GM19193 (cell line): ENCODE measurements at regions not wholly inside any gene's neighbourhood (a gene's known extent, or its start where the extent isn't known, plus 50 kb on each side); places are given as distances from the start of the nearest gene placed in this dataset.

ENCODE experiments used
- POLR2A ChIP-seq: IDR thresholded peaks from 4 replicates; pipeline ENCODE4 v1.6.1; 2011; ENCODE audit not compliant: insufficient read depth, insufficient read length; ENCODE audit errors: extremely low read depth

- TF ChIP-seq POLR2A = no peak
Observed at GRCh38 chr11:116421529-116422185, 351.1 kb downstream of the BUD13 start.

- no peak for TF ChIP-seq POLR2A
Observed at GRCh38 chr11:116420770-116421528, 351.8 kb downstream of the BUD13 start.

DNA sequence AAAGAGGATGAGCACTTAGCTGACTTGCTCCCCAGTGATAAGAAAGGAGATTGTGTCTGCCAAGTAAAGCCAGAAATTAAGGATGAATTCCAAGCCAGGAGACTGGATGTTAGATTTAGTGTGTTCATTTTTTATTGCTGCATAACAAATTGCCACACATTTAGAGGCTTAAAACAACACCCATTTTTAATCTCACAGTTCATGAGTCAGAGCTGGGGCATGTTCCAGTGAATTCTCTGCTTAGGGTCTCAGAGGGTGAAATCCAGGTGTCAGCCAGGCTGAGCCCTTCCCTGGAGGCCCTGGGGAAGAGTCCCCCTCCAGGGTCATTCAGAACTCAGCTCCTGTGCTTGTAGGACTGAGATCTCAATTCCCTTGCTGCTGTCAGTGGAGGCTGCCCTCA lies 352.8 kb downstream of the BUD13 start:
- TF ChIP-seq POLR2A = no peak

GRCh38 chr11:116418388-116419041 lies 354.3 kb downstream of the BUD13 start:
- no peak for TF ChIP-seq POLR2A

GRCh38 chr11:116416852-116417251 lies 355.9 kb downstream of the BUD13 start:
- TF ChIP-seq POLR2A = no peak

DNA sequence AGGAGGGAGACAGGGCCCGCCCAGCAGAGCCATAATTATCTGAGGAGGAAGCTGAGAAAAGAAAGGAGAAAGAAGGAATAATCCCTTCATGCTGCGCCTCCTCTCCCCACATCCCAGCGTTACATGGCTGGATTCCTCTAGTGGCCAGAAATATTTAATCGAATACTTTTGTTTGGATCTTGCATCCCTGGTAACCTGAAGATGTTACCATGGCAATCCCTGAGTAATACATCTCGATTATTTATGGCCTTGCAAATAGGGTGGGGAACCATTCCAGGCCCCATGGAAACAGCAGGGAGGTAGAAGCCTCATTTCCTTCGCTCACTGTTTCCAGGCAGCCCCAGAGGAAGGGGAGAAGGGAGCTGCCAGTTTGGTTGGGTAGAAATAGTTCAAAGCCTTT lies 357.7 kb downstream of the BUD13 start:
- no peak for TF ChIP-seq POLR2A

DNA sequence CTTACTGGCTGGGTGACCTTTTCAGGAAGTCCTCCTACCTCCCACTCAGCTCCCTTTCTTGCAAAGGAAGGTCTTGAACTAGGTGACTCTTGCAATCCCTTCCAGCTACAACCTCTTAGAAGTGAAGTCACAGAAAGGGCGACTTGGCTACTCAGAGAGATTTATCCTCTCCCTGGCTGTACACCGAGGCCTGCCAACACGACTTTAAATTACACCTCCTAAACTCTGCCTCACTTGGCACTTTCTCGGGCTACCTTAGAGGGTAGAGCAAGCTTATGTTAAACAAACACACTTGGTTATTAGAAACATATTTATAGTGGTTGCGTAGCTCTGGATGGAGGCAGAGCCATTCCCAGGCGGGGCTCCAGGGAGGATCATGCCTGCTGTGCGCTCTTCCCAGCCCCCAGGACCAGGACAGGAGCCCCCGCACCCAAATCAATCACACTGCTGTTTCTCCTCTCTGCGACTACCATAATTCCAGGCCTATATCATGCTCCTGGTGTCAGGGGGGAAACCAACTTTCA lies 358.4 kb downstream of the BUD13 start:
- no peak for TF ChIP-seq POLR2A

- TF ChIP-seq POLR2A = no peak
Observed at GRCh38 chr11:116413301-116414242, 359.2 kb downstream of the BUD13 start.

DNA sequence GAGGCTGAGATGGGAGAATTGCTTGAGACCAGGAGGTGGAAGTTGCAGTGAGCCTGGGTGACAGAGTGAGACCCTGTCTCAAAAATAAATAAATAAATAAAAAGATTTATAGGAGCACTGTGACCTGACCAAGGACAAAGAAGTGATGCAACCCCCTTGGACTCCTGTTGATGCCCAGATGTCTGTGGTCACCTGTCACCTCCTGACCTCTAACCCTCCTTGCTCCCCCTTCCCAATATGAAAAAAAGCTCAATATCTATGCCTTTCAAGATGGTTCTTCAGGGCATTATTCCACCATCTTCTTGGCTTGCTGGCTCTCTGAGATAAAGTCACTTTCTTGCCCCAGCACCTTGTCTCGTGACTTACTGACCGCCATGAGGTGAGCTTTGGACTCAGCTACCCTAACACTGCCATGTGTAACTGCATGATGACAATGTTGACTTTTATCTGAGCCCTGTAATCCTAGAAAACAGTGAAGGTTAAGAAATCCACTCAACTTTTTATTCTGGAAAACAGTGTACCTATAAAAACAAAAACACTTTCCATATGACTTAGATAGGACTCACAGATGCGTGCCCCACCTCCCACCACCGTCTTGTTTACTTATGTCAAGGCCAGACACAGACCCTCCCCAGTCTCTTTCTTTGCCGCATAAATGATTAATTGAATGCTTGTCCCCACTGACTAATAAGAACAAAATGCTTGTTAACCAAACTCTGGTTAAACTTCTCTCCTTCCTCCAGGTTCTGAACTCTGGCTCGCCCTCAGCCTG lies 360.5 kb downstream of the BUD13 start:
- no peak for TF ChIP-seq POLR2A

DNA sequence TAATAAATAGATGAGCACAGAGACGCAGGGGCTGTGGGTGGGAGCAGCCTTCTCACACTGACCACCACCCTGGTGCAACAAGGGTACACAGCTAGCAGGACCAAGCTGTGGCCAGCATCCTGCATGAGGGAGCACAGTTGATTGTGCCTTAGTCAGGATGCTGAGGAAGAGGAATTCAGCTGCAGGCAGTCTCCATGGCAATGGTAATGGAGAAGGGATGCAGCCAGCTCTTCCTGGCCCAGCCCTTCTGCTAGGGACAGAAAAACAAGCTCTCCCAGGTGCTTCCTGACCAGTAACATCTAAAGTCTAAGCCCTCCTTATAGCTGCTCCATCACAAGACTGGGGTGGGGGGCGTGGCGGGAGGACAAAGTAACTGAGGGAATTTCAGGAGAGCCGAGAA lies 363.5 kb downstream of the BUD13 start:
- TF ChIP-seq POLR2A = no peak

- no peak for TF ChIP-seq POLR2A
Observed at GRCh38 chr11:116406042-116406441, 366.7 kb downstream of the BUD13 start.

- no peak for TF ChIP-seq POLR2A
Observed at GRCh38 chr11:116404462-116404798, 368.4 kb downstream of the BUD13 start.

DNA sequence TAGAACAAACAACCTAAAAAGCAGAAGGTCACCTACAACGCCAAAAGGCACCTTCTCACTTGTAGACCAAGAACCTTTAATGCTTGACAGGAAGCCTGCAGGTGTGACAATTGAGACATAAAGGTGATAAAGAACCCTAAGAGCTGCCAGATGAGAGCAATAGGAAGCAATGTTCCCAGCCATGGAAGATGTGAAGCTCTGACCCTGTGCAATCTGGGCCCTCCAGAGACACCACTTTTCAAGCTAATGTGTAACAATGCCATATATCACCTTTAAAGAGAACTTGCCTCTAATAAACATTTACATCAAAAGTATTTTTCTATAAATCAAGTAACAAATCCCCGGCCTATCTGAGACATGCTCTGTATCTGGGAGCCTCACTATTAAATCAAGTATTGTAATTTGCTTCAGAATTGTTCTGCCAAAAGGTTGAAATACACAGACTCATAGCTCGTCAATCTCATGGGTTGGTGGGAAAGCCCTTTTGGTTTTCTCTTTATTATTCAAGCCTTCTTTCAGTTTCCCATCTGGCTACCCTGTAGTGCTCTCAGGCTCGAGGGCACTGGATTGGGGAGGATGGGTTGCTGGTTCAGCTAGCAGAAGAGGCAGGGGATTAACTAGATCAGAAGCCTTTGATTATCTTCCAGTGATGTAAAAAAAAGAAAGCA lies 368.9 kb downstream of the BUD13 start:
- no peak for TF ChIP-seq POLR2A

DNA sequence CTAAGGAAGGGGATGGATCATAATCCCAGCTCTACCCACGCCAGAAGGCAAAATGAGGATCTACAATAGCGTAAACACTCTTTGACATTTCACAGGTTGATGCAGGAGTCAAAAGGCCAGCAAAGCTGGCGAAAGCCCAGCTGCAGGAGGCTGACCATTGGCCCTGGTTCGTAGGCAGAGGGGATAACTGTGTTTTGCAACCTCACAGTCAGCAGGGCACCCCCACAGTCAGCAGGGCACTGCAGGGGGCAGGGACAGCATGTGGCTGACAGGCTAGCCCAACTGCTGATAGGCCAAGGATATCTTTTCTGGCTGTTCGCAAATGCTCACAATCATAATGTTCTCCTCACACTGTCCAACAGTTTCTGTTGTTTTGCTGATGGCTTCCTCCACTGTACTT lies 372.7 kb downstream of the BUD13 start:
- no peak for TF ChIP-seq POLR2A

DNA sequence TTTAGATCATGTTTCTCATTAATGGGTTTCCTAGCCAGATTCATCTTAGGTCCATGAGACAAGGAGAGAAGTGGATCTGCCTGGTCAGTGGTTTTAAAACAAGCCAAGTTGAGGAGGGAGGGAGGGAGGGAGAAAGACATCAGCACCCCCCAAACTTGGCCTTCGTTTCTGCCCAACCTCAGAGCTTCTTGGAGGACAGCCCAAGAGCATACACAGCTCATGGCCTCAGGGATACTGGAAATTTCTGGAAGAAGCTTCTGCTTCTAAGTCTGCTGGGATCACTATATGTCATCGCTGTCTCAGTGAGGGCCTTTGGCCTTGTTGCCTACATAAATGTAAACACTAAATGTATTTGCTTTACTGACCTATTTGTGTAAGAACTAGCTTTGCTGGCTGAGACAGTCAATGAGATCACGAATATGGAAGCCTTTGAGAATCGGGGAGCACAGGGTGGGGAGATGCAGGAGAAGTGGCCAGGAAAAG lies 375.1 kb downstream of the BUD13 start:
- TF ChIP-seq POLR2A = no peak
